Neural cell (in vitro differentiated cells): ENCODE measurements at regions not wholly inside any gene's neighbourhood (a gene's known extent, or its start where the extent isn't known, plus 50 kb on each side); places are given as distances from the start of the nearest gene placed in this dataset.

Experiments used
- H2AFZ ChIP-seq: fragments of 200-600, 300-800 bp; sonication (generic), shearing (Covaris generic); 2 replicates; pipeline ENCODE4 v1.6.0; 2014; ENCODE audit warnings: low read depth, mild to moderate bottlenecking, antibody characterized with exemption, low read length, moderate library complexity
- H3F3A ChIP-seq: fragments of 200-600 bp; shearing (Covaris generic); 2 replicates; pipeline ENCODE4 v1.6.1; 2016; ENCODE audit warnings: mild to moderate bottlenecking, moderate library complexity, mixed read lengths, antibody characterized with exemption, low read length; ENCODE audit not compliant: insufficient read depth, poor library complexity, severe bottlenecking
- H3K27ac ChIP-seq: fragments of 200-600, 300-800 bp; sonication (generic), shearing (Covaris generic); 2 replicates; pipeline ENCODE4 v1.5.1; 2014; ENCODE audit warnings: mild to moderate bottlenecking, low read length, moderate library complexity
- H3K27me3 ChIP-seq: fragments of 300-800, 200-600 bp; sonication (generic), shearing (Covaris generic); 2 replicates; pipeline ENCODE4 v1.6.0; 2014; ENCODE audit warnings: mild to moderate bottlenecking, low read depth, low read length, moderate library complexity; ENCODE audit not compliant: insufficient read depth
- H3K36me3 ChIP-seq: fragments of 300-800, 200-600 bp; sonication (generic), shearing (Covaris generic); 2 replicates; pipeline ENCODE4 v1.5.1; 2014; ENCODE audit warnings: mild to moderate bottlenecking, antibody characterized with exemption, low read length, moderate library complexity; ENCODE audit not compliant: insufficient read depth
- H3K4me2 ChIP-seq: fragments of 300-800, 200-600 bp; sonication (generic), shearing (Covaris generic); 2 replicates; pipeline ENCODE4 v1.6.0; 2014; ENCODE audit warnings: mild to moderate bottlenecking, low read length
- H3K4me3 ChIP-seq: fragments of 300-800, 200-600 bp; sonication (generic), shearing (Covaris generic); 2 replicates; pipeline ENCODE4 v1.5.1; 2014; ENCODE audit warnings: mild to moderate bottlenecking, low read length, moderate library complexity
- H3K79me2 ChIP-seq: fragments of 200-600 bp; shearing (Covaris generic); replicated peaks from 2 replicates; pipeline ENCODE4 v1.6.0; 2014; ENCODE audit warnings: mild to moderate bottlenecking, low read length, moderate library complexity; ENCODE audit not compliant: insufficient read depth
- H3K9ac ChIP-seq: fragments of 300-800, 200-600 bp; sonication (generic), shearing (Covaris generic); 2 replicates; pipeline ENCODE4 v1.6.1; 2016; ENCODE audit warnings: mild to moderate bottlenecking, low read length, mixed read lengths
- H3K9me2 ChIP-seq: fragments of 200-600 bp; shearing (Covaris generic); 2 replicates; pipeline ENCODE4 v1.6.1; 2016; ENCODE audit warnings: mild to moderate bottlenecking, low read length, mixed read lengths; ENCODE audit not compliant: insufficient read depth
- H3K9me3 ChIP-seq: fragments of 200-600, 300-800 bp; sonication (generic), shearing (Covaris generic); 2 replicates; pipeline ENCODE4 v1.6.1; 2016; ENCODE audit warnings: mild to moderate bottlenecking, mixed run types, low read length, moderate library complexity, mixed read lengths
- H4K20me1 ChIP-seq: fragments of 200-600 bp; shearing (Covaris generic); 2 replicates; pipeline ENCODE4 v1.6.1; 2016; ENCODE audit warnings: mild to moderate bottlenecking, mixed run types; ENCODE audit not compliant: insufficient read depth
- EP300 ChIP-seq: fragments of 450-650 bp; conservative IDR thresholded peaks from 2 replicates; pipeline ENCODE4 v1.6.1; 2014; ENCODE audit warnings: antibody characterized with exemption, mild to moderate bottlenecking, moderate library complexity; ENCODE audit not compliant: poor library complexity, severe bottlenecking
- EZH2 ChIP-seq: fragments of 200-600, 300-800 bp; shearing (Covaris generic), sonication (generic); IDR thresholded peaks from 2 replicates; pipeline ENCODE4 v1.6.1; 2014; ENCODE audit warnings: antibody characterized with exemption, low read length, borderline replicate concordance, mild to moderate bottlenecking; ENCODE audit not compliant: insufficient read depth, poor library complexity, severe bottlenecking
- MXI1 ChIP-seq: fragments of 450-650 bp; conservative IDR thresholded peaks from 2 replicates; pipeline ENCODE4 v1.6.1; 2014; ENCODE audit warnings: antibody characterized with exemption, mild to moderate bottlenecking; ENCODE audit not compliant: poor library complexity, severe bottlenecking
- POLR2AphosphoS5 ChIP-seq: IDR thresholded peaks from 2 replicates; pipeline ENCODE4 v1.6.1; 2012
- RAD21 ChIP-seq: fragments of 450-650 bp; conservative IDR thresholded peaks from 2 replicates; pipeline ENCODE4 v1.6.1; 2014; ENCODE audit warnings: antibody characterized with exemption, mild to moderate bottlenecking, moderate library complexity
- SMC3 ChIP-seq: fragments of 450-650 bp; conservative IDR thresholded peaks from 2 replicates; pipeline ENCODE4 v1.6.1; 2014; ENCODE audit warnings: antibody characterized with exemption, mild to moderate bottlenecking, moderate library complexity; ENCODE audit not compliant: poor library complexity
- TAF1 ChIP-seq: IDR thresholded peaks from 2 replicates; pipeline ENCODE4 v1.6.1; 2012; ENCODE audit warnings: low read depth
- TF ChIP-seq, protein P1 (sequence below): IDR thresholded peaks from 2 replicates; pipeline ENCODE4 v1.6.1; 2012; ENCODE audit warnings: borderline replicate concordance
- TF ChIP-seq, protein P2 (sequence below): fragments of 450-650 bp; IDR thresholded peaks from 2 replicates; pipeline ENCODE4 v1.5.1; 2014; ENCODE audit warnings: antibody characterized with exemption, mild to moderate bottlenecking, moderate library complexity; ENCODE audit not compliant: poor library complexity, severe bottlenecking

DNA sequence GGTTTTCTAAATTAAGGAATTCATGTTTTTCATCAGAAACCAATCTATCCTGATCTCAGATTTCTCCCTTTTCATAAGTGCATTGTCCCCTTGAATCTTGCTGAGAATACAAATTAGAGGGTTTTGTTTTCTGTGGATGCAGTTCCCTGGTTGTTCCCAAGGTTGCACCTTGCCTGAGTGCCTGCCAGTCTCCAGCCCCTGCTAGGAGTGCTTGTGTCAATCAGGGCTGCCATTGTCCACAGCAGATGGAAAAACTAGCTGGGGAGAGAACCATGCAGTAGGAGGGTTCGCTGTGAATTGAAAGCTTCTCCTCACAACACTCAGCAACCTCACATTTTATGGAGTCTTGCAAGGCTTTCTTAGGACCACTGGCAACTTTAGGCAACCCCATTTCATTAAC is 210.8 kb upstream of the CTNNB1 start:
- no peak overlapping the region for H3K27ac ChIP-seq
- H3K9me3 ChIP-seq, result no peaks in the 10 kb centered on the region
- no peak overlapping the region for H2AFZ ChIP-seq
- no peaks in the 10 kb centered on the region for H4K20me1 ChIP-seq
- H3K9ac ChIP-seq, result no peak overlapping the region
- H3K4me3 ChIP-seq, result no peak overlapping the region
- no peak overlapping the region for H3K4me2 ChIP-seq
- H3K9me2 ChIP-seq, result no peaks in the 10 kb centered on the region
- no peaks in the 10 kb centered on the region for H3K79me2 ChIP-seq
- no peaks in the 10 kb centered on the region for H3K27me3 ChIP-seq
- H3K36me3 ChIP-seq, result no peaks in the 10 kb centered on the region
- no peak for TF ChIP-seq TAF1
- no peak for TF ChIP-seq SMC3
- no peak for TF ChIP-seq POLR2AphosphoS5
- TF ChIP-seq, protein P1, sequence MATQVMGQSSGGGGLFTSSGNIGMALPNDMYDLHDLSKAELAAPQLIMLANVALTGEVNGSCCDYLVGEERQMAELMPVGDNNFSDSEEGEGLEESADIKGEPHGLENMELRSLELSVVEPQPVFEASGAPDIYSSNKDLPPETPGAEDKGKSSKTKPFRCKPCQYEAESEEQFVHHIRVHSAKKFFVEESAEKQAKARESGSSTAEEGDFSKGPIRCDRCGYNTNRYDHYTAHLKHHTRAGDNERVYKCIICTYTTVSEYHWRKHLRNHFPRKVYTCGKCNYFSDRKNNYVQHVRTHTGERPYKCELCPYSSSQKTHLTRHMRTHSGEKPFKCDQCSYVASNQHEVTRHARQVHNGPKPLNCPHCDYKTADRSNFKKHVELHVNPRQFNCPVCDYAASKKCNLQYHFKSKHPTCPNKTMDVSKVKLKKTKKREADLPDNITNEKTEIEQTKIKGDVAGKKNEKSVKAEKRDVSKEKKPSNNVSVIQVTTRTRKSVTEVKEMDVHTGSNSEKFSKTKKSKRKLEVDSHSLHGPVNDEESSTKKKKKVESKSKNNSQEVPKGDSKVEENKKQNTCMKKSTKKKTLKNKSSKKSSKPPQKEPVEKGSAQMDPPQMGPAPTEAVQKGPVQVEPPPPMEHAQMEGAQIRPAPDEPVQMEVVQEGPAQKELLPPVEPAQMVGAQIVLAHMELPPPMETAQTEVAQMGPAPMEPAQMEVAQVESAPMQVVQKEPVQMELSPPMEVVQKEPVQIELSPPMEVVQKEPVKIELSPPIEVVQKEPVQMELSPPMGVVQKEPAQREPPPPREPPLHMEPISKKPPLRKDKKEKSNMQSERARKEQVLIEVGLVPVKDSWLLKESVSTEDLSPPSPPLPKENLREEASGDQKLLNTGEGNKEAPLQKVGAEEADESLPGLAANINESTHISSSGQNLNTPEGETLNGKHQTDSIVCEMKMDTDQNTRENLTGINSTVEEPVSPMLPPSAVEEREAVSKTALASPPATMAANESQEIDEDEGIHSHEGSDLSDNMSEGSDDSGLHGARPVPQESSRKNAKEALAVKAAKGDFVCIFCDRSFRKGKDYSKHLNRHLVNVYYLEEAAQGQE, result no peak
- TF ChIP-seq EZH2, result no peak
- TF ChIP-seq RAD21, result no peak
- no peak for TF ChIP-seq MXI1
- H3F3A ChIP-seq, result no peaks in the 10 kb centered on the region

DNA sequence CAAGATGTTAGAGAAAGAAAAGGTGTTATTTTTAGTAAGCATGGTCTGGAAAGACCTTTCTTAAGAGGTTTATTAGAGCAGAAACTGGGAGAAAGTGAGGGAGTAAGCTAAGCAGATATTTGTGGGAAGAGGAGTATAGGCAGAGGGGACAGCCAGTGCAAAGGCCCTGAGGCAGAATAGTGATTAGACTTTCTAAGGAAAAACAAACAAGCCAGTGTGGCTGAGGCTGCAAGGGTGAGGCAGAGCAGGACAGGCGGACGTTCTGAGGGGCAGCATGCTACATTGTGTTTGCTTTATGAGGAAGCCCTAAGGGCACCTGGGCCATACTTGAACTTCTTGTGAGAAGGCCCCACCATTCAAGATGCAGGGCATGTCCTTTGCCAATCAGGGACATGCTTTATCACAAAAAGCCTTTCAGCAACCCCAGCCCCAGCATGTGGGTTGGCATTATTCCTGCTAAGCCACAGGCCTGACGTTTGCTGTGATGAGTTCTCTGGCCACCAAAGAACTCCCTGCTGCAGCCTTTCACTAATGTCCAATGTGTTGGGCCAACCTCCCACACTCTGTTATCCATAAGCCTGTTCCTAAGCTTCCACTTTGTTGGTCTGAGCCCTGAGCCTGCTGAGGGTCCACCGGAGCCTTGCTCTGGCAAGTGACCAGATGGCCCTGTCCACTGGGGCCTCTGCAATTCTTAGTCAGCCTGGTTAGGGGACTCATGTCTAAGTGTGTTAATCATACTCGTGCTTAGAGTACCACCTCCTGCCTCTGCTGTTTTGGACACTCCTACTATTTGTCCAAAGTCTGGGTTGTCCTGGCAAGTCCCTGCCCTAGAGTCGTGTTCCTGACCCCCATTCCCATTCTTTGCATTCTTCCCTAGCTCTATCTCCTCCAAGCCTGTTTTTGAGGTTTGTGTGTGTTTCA is 209.9 kb upstream of the CTNNB1 start:
- TF ChIP-seq SMC3 (no peak), MXI1 (no peak), TAF1 (no peak), EZH2 (no peak), EP300 (no peak), RAD21 (no peak)
- TF ChIP-seq, protein P2, sequence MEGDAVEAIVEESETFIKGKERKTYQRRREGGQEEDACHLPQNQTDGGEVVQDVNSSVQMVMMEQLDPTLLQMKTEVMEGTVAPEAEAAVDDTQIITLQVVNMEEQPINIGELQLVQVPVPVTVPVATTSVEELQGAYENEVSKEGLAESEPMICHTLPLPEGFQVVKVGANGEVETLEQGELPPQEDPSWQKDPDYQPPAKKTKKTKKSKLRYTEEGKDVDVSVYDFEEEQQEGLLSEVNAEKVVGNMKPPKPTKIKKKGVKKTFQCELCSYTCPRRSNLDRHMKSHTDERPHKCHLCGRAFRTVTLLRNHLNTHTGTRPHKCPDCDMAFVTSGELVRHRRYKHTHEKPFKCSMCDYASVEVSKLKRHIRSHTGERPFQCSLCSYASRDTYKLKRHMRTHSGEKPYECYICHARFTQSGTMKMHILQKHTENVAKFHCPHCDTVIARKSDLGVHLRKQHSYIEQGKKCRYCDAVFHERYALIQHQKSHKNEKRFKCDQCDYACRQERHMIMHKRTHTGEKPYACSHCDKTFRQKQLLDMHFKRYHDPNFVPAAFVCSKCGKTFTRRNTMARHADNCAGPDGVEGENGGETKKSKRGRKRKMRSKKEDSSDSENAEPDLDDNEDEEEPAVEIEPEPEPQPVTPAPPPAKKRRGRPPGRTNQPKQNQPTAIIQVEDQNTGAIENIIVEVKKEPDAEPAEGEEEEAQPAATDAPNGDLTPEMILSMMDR, result no peak
- Histone ChIP-seq H3K4me2 (no peak overlapping the region), H3K4me3 (no peak overlapping the region), H3K27me3 (no peaks in the 10 kb centered on the region), H3K79me2 (no peaks in the 10 kb centered on the region), H2AFZ (no peak overlapping the region), H3K27ac (no peak overlapping the region), H3K9me2 (no peaks in the 10 kb centered on the region), H3F3A (no peaks in the 10 kb centered on the region), H3K9ac (no peak overlapping the region), H3K9me3 (no peaks in the 10 kb centered on the region), H3K36me3 (no peaks in the 10 kb centered on the region), H4K20me1 (no peaks in the 10 kb centered on the region)
